ENCODE measurements at regions not wholly inside any gene's neighbourhood (a gene's known extent, or its start where the extent isn't known, plus 50 kb on each side); places are given as distances from the start of the nearest gene placed in this dataset.
"Not testable (repeated sequence)": the region's sequence is repeated elsewhere in the genome, so short reads cannot be mapped to it uniquely, and the experiment has no call there.

- DNase-seq (ENCODE audit: low read depth), result no peak
Measured at GRCh38 chrX:145393702-145394235, 146.5 kb downstream of the SPANXN1 start.

- DNase-seq (ENCODE audit: low read depth), result no peak
Measured at GRCh38 chrX:145394344-145394743, 147.0 kb downstream of the SPANXN1 start.

DNA sequence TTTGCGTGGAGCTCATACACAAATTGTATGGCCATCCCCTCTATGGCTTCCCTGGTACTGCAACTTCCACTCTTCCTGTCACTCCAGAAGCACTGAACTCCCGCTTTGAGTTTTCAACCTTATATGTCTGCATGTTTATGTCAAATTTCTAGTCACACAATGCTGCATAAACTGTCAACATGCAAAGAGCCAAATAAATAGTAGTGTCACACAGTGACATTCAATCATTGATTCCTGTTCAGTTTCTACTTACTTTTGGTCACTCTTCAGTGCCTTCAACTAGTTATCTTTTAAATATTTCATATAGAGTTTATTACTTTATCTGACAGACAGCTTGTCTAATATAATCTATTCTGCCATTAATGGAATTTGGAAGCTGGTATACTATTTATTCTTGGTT is 149.3 kb downstream of the SPANXN1 start:
- DNase-seq (ENCODE audit: low read depth), result no peak

GRCh38 chrX:145405012-145405411 is 157.7 kb downstream of the SPANXN1 start:
- peak; percentile 1 for DNase-seq (ENCODE audit: low read depth)

DNA sequence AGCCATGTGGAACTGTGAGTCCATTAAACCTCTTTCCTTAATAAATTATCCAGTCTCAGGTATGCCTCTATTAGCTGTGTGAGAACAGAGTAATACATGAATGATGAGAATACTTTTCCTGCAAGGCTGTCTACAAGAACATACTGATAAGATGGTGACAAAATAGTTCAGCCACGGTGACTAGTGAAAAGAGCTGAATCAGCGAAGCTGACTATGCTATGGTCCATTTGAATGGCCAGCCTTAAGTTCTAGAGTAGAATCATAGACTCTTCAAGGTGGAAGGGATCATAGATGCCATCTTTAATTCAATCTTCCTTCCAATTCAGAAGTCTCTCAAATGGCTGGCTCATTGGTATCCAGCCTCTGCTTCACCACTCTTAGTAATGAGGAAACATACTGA is 163.3 kb downstream of the SPANXN1 start:
- DNase-seq (ENCODE audit: low read depth), result no peak

GRCh38 chrX:145436211-145436610 is 188.9 kb downstream of the SPANXN1 start:
- DNase-seq (ENCODE audit: low read depth), result not testable (repeated sequence)

GRCh38 chrX:145464650-145465049 is 217.3 kb downstream of the SPANXN1 start:
- DNase-seq (ENCODE audit: low read depth), result no peak

DNA sequence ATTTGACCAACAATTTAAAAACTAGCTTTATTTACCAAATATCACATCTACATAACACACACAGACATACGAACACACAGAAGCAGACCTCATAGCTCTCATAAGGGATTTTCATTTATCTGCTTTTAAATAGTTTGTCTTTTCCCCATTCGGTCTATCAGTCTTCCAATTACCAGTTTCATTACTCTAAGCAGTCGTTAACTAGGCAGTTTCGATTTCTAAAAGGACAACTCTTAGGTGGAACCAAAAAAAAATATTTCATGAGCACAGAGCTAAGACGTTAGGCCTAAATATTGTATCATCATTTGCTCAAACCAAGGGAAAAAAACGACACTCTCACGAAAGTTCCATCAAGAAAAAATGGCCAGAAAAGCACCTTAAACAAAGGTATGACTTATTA is 228.4 kb downstream of the SPANXN1 start:
- DNase-seq (ENCODE audit: low read depth), result no peak

DNA sequence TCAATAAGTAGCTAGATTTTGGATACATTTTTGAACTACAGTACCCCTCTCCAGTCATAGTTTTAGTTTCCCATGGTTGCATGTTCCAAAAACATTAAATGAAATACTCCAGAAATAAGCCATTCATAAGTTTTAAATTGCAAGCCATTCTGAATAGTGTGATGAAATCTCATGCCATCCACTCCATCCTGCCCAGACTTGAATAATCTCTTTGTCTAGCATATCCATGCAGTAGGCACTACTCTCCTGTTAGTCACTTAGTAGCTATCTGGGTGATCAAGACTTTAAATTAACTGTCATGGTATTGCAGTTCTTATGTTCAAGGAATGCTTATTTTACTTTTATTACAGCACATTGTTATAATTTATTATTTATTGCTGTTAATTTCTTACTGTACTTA is 237.4 kb downstream of the SPANXN1 start:
- no peak for DNase-seq (ENCODE audit: low read depth)

DNA sequence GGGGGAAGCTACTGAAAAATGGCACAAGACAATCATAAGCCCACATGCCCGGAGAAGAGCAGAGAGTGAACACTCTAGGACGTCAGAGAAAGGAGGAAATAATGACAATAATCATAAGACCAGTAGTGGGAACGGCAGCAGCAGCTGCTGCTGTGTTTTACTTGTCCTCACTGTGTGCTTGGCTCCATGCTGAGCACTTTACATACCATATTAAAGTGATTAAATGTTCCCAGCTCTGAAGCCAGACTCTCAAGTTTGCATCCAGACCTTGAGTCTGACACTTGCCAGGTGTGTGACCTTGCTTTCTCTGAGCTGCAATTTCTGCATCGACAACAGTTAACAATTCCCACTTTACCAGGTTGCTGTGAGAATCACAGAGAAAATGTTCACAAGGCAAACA is 255.4 kb downstream of the SPANXN1 start:
- DNase-seq (ENCODE audit: low read depth), result no peak

DNA sequence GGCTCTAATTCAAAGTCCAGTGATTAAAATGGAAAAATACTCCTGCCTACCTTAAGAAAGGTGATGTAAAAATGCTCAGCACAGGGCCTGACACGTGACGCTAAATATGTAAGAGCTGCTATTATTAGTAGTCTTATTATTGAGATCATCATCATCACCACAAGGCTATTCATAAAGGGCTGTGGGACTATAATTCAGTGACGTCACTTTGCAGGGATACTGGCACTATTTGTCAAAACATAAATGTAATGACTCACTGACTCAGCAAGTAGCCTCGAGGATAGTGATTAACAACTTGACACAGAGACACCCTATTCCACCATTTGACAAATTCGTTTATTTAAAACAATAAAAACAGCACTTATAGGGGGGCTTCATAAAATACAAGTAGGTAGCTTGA is 258.9 kb downstream of the SPANXN1 start:
- DNase-seq (ENCODE audit: low read depth), result no peak

- no peak for DNase-seq (ENCODE audit: low read depth)
Measured at GRCh38 chrX:145524931-145525330, 277.6 kb downstream of the SPANXN1 start.

DNA sequence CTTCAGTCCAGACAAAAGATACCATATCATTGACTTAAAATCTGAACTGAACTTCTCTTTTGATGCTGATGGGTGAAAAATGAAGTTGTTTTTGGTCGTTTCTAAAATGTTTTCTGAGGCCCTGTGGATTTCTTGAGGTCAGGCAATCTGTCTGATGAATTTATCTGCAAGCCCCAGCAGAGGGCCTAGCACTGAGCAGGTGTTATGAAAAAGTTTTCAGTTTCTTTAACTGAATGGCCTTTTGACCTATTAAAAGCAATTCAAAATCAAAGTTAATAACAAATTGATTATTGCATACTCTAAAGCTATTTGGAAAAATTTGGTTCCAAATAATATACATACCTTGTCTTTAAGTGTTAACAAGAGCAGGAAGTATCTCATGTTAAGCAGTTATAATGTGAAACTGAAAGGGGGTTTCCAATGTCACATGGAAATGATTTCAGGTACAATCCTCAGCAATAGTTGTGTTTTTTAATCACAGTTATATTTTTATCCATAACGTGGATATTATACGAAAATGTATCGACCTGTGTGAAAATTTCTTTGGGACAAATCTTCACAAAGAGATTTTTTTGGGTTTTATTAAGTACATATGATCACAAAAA is 285.0 kb downstream of the SPANXN1 start:
- no peak for DNase-seq (ENCODE audit: low read depth)

GRCh38 chrX:145533534-145533933 is 284.1 kb upstream of the SLITRK2 start:
- DNase-seq (ENCODE audit: low read depth), result no peak

DNA sequence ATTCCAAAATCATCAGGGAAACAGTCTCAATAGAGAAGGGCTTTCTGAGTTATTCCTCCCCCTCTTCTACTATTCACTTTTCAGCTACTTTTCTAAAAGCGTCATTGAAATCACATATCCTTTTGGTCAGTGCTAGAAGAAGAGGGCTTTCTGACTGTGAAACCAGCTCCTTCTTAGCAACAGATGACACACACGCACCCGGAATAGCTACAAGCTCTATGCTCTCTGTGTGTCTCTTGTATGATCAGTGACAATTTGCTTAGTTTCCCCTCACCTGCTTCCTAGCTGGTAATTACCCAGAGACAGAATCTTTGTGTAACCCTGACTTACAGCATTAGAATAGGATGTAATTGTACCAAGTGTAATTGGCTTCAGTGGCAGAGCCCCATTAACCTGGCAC is 268.1 kb upstream of the SLITRK2 start:
- DNase-seq (ENCODE audit: low read depth), result no peak

GRCh38 chrX:145552643-145553042 is 265.0 kb upstream of the SLITRK2 start:
- no peak for DNase-seq (ENCODE audit: low read depth)

DNA sequence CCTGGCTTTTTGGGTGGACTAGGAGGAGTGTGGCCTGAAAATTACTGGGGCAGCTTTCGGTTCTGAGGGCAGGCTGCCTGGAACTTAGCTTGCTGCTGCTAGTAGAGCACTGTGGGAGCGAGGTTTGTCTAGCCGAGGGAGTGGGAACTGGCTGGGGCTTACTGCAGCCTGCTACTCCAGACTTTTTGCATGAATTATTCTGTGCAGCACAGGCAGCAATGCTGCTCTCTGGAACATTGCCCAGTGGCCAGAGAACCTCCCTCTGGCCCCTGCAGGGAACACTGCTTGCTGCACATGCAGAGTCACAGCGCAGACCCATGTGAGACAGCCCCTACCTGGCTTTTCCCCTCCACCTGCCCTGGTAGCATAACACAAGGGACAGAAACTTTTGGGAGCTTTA is 263.9 kb upstream of the SLITRK2 start:
- DNase-seq (ENCODE audit: low read depth), result no peak

- DNase-seq (ENCODE audit: low read depth), result no peak
Measured at GRCh38 chrX:145563159-145563558, 254.5 kb upstream of the SLITRK2 start.

- no peak for DNase-seq (ENCODE audit: low read depth)
Measured at GRCh38 chrX:145609951-145610511, 207.6 kb upstream of the SLITRK2 start.

DNA sequence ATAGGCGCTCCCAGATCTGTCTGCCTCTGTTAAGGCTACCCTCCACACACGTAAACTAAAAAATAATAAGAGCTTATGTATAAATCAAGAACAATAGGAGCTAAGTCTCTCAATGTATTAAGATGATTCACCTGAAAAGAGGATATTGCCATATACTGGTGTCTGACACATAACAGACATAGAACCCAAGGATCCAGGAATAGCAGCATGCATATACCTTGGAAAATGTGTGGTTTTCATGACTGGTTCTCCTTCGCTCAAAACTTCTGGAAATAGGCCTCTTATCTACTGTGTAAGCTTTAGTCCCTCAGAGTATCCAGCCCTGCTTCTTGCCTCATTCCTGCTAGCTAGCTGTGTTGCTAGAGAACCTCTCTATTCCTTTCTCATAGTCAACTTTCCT is 203.7 kb upstream of the SLITRK2 start:
- no peak for DNase-seq (ENCODE audit: low read depth)

GRCh38 chrX:145620666-145621065 is 197.0 kb upstream of the SLITRK2 start:
- no peak for DNase-seq (ENCODE audit: low read depth)

DNA sequence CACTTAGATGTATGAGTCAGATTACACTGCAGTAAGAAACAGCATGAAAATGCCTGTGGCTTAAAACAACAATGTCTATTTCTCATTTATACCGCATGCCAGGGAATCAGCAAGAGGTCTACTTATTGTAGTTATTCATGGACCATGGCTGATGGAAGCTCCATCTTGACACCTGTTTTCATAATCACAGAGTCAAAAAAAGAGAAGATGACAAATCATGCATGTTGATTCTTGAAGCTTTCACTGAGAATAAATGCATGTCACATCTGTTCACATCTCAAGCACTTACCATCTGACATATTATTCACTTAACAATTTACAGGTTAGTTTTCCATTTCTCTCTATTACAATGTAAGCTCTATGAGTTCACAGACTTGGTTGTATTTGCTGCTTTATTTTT is 194.2 kb upstream of the SLITRK2 start:
- no peak for DNase-seq (ENCODE audit: low read depth)

DNA sequence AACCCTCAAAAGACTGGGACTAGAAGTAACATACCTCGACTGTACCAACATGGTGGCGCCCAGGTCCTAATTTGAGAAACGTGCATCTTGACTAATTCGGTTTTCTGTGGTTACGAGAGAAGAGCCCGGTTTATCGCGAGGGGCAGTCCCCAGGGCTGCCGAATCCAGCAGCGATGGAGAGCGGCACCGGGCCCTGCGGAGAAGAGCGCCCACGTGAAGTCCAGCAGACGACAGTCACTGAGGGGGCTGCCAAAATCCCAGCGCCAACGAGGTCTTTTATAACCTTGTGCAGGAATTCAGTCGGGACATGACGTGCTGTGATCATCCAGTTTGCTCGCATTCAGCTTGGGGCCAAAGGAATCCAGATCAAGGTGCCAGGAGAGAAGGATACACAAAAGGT is 187.5 kb upstream of the SLITRK2 start:
- DNase-seq (ENCODE audit: low read depth), result no peak

- DNase-seq (ENCODE audit: low read depth), result no peak
Measured at GRCh38 chrX:145630806-145631435, 186.7 kb upstream of the SLITRK2 start.

Data from EH (cell line).